Glutamatergic neuron (in vitro differentiated cells): ENCODE measurements at regions not wholly inside any gene's neighbourhood (a gene's known extent, or its start where the extent isn't known, plus 50 kb on each side); places are given as distances from the start of the nearest gene placed in this dataset.

Experiments
- DNase-seq: peaks from one replicate; pipeline ENCODE4 v3.0.0; 2022
- H3K27ac Mint-ChIP-seq: one replicate; pipeline ENCODE4 v1.8.0; 2020; ENCODE audit warnings: mild to moderate bottlenecking, mixed read lengths, inconsistent platforms; ENCODE audit not compliant: unreplicated experiment
- H3K27me3 Mint-ChIP-seq: one replicate; pipeline ENCODE4 v1.8.0; 2020; ENCODE audit warnings: mild to moderate bottlenecking, moderate library complexity, mixed read lengths, inconsistent platforms; ENCODE audit not compliant: unreplicated experiment
- H3K36me3 Mint-ChIP-seq: one replicate; pipeline ENCODE4 v1.8.0; 2020; ENCODE audit warnings: mild to moderate bottlenecking, mixed read lengths, inconsistent platforms; ENCODE audit not compliant: unreplicated experiment
- H3K4me1 Mint-ChIP-seq: one replicate; pipeline ENCODE4 v1.8.0; 2020; ENCODE audit warnings: mild to moderate bottlenecking, low read depth, mixed read lengths, inconsistent platforms; ENCODE audit not compliant: unreplicated experiment
- H3K4me3 Mint-ChIP-seq: one replicate; pipeline ENCODE4 v1.8.0; 2020; ENCODE audit warnings: mild to moderate bottlenecking, mixed read lengths, inconsistent platforms; ENCODE audit not compliant: unreplicated experiment
- H3K9me3 Mint-ChIP-seq: one replicate; pipeline ENCODE4 v1.8.0; 2020; ENCODE audit warnings: mild to moderate bottlenecking, moderate library complexity, mixed read lengths, inconsistent platforms; ENCODE audit not compliant: unreplicated experiment
- TF ChIP-seq, protein P1 (sequence below): fragments of 200-600 bp; sonication (generic); IDR thresholded peaks from one replicate; pipeline ENCODE4 v1.5.0; 2021; ENCODE audit not compliant: partially characterized antibody, unreplicated experiment

DNA sequence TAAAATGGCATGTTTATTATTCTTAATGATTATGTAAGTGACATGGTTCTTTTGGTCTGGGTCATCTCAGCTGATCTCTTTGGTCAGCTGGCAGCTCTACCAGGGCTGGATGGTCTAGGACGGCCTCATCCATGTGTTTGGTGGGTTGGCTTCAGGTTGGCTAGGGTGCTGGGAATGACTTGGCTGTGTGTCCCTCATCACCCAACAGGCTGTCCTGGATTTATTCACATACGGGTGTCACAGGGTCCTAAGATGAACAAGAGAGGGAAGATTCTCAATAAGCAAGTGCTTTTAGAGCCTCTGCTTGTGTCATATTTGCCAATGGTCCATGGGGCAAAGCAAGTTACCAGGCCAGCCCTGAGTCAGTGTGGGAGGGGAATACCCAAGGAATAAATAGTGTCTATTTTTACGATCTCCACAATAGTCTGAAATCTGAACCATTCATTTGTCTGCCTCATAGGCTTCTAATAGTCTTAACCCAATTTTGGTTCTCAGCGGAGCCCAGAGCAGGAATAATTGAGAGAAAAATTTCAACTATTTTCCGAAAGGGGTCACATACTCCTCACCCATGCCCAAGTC lies 157.5 kb downstream of the HS3ST2 start:
- TF ChIP-seq, protein P1, sequence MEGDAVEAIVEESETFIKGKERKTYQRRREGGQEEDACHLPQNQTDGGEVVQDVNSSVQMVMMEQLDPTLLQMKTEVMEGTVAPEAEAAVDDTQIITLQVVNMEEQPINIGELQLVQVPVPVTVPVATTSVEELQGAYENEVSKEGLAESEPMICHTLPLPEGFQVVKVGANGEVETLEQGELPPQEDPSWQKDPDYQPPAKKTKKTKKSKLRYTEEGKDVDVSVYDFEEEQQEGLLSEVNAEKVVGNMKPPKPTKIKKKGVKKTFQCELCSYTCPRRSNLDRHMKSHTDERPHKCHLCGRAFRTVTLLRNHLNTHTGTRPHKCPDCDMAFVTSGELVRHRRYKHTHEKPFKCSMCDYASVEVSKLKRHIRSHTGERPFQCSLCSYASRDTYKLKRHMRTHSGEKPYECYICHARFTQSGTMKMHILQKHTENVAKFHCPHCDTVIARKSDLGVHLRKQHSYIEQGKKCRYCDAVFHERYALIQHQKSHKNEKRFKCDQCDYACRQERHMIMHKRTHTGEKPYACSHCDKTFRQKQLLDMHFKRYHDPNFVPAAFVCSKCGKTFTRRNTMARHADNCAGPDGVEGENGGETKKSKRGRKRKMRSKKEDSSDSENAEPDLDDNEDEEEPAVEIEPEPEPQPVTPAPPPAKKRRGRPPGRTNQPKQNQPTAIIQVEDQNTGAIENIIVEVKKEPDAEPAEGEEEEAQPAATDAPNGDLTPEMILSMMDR = no peak
- Mint-ChIP-seq H3K9me3 (peaks cover 3% of the 10 kb centered on the region), H3K27me3 (peaks cover 5% of the 10 kb centered on the region), H3K4me1 (peaks cover 14% of the 10 kb centered on the region), H3K27ac (no peak overlapping the region), H3K36me3 (no peaks in the 10 kb centered on the region), H3K4me3 (no peak overlapping the region)
- no peak for DNase-seq

DNA sequence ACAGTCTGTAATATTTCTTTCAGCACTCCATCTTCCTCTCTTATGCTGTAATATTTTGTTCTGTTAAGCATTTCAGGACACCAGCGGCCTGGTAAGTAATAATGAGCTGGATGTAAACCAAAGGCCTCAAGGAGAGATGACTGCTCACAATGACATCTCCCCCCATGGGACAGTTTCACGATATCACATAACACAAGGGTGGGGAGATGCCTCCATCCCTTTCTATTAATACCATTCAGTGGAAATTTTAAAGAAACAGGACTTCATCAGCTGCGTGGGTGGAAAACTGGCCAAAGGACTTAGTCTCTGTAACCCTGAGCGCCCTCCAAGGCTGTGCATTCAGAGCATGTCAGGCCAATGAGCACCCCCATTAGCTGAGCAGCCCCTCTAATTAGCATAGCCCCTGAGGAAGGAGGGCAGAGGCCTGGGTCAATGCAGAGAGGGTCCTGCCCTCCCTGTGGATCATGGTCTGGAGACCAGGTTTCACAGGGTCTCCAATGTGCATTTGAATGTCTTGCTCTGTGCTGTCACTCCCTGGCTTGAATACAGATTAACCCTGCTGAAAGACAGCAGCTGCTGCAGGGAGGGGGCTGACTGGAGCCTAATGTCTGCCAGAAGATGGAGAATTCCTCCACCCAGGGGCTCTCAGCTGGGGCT lies 156.4 kb downstream of the HS3ST2 start:
- TF ChIP-seq, protein P1 = no peak
- Mint-ChIP-seq H3K27ac (peak overlapping the region; percentile 57), H3K4me1 (peaks cover 14% of the 10 kb centered on the region), H3K9me3 (peaks cover 3% of the 10 kb centered on the region), H3K4me3 (no peak overlapping the region), H3K36me3 (no peaks in the 10 kb centered on the region), H3K27me3 (peaks cover 7% of the 10 kb centered on the region)
- peak; percentile 25 for DNase-seq

DNA sequence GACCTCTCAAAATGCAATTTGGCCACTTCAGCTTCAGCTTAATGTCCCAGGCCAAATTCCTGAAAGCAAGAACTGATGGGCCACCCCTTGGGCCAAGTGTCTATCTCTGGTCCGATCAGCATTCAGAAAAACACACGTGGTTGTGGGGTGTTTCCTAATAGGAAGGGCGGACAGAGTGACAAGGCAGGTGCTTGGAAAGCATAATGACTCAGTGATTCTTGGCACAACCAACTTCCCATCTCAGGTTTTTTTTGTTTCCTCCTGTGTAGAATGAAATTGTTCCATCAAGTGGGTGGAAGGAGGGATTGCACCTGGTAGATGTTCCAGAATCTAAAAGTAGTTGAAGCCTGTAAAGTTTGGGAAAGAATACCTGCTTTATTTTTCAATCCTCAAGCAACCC lies 155.6 kb downstream of the HS3ST2 start:
- Mint-ChIP-seq H3K27ac (no peak overlapping the region), H3K27me3 (peaks cover 7% of the 10 kb centered on the region), H3K36me3 (peaks cover 4% of the 10 kb centered on the region), H3K4me3 (no peak overlapping the region), H3K4me1 (peaks cover 14% of the 10 kb centered on the region), H3K9me3 (peaks cover 3% of the 10 kb centered on the region)
- no peak for DNase-seq
- TF ChIP-seq, protein P1 = no peak

DNA sequence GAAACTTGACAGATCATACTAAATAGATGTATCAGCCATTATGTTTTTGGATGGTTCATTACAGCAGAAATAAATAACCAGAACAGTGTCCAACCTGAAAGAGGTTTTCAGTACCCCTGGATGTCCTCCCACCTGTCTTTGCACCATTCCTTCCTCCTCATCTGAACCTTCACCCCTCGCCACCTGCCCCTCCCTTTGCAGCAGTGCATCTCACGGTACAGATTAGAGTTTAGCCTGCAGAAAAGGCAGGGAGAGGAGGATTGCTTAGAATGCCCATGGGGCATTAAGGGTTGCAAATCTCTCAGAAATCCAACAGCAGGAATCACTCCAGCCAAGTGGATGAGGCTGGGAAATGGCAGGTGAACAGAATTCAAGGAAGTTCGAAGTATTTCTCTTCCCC lies 155.0 kb downstream of the HS3ST2 start:
- peaks cover 7% of the 10 kb centered on the region for H3K27me3 Mint-ChIP-seq
- no peak overlapping the region for H3K27ac Mint-ChIP-seq
- no peak for DNase-seq
- H3K4me1 Mint-ChIP-seq = peaks cover 14% of the 10 kb centered on the region
- TF ChIP-seq, protein P1 = no peak
- no peak overlapping the region for H3K4me3 Mint-ChIP-seq
- H3K36me3 Mint-ChIP-seq = peaks cover 4% of the 10 kb centered on the region
- H3K9me3 Mint-ChIP-seq = peaks cover 4% of the 10 kb centered on the region

DNA sequence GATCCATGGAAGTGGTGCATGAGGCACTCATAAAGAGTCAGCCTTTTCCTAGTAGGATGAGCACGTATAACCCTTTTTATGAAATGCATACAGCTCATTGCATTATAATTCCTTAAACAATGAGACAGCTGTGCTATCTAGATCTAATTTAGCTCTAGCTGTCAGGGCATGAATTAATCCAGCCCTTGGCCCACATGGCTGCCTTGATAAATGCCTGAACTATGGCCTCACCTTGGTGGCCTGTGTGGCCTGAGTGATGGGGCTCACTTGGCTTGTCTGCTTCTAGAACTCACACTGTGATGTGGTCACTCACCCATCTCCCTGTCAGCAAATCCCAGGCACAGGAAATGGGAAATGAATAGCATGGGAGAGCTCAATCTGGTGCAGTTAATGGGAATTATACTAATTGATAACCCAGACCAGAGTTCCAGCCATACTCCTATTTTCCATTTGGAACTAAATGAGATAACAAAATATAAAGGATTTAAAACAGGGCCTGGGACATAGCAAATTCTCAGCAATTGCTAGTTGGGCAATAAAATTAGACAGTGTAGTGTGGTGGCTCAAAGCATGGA lies 153.6 kb downstream of the HS3ST2 start:
- DNase-seq = no peak
- H3K4me1 Mint-ChIP-seq = peaks cover 14% of the 10 kb centered on the region
- H3K27me3 Mint-ChIP-seq = peaks cover 7% of the 10 kb centered on the region
- H3K27ac Mint-ChIP-seq = peak overlapping the region; percentile 16
- H3K36me3 Mint-ChIP-seq = peaks cover 4% of the 10 kb centered on the region
- H3K9me3 Mint-ChIP-seq = peaks cover 4% of the 10 kb centered on the region
- TF ChIP-seq, protein P1 = no peak
- no peak overlapping the region for H3K4me3 Mint-ChIP-seq
